ENCODE measurements at regions not wholly inside any gene's neighbourhood (a gene's known extent, or its start where the extent isn't known, plus 50 kb on each side); places are given as distances from the start of the nearest gene placed in this dataset.

- TF ChIP-seq, protein P1, sequence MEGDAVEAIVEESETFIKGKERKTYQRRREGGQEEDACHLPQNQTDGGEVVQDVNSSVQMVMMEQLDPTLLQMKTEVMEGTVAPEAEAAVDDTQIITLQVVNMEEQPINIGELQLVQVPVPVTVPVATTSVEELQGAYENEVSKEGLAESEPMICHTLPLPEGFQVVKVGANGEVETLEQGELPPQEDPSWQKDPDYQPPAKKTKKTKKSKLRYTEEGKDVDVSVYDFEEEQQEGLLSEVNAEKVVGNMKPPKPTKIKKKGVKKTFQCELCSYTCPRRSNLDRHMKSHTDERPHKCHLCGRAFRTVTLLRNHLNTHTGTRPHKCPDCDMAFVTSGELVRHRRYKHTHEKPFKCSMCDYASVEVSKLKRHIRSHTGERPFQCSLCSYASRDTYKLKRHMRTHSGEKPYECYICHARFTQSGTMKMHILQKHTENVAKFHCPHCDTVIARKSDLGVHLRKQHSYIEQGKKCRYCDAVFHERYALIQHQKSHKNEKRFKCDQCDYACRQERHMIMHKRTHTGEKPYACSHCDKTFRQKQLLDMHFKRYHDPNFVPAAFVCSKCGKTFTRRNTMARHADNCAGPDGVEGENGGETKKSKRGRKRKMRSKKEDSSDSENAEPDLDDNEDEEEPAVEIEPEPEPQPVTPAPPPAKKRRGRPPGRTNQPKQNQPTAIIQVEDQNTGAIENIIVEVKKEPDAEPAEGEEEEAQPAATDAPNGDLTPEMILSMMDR (IDR thresholded peaks at IDR 0.05): no peak
- no peak for TF ChIP-seq POLR2A (IDR thresholded peaks at IDR 0.05)
Observed at GRCh38 chr14:87745507-87746118, 247.4 kb downstream of the GALC start.
